Nephron (organoid): ENCODE measurements at regions not wholly inside any gene's neighbourhood (a gene's known extent, or its start where the extent isn't known, plus 50 kb on each side); places are given as distances from the start of the nearest gene placed in this dataset.
"Not testable (repeated sequence)": the region's sequence is repeated elsewhere in the genome, so short reads cannot be mapped to it uniquely, and the experiment has no call there.

Experiments
- H3K27ac Mint-ChIP-seq, 3 experiments: 2 replicates each; pipeline ENCODE4 v1.8.0; 2020; ENCODE audit warnings: mixed read lengths in 3 of 3, mild to moderate bottlenecking in 2 of 3, moderate library complexity in 1 of 3
- H3K27me3 Mint-ChIP-seq: 2 replicates; pipeline ENCODE4 v1.8.0; 2021; ENCODE audit warnings: low read depth, mild to moderate bottlenecking, moderate library complexity, mixed read lengths
- H3K36me3 Mint-ChIP-seq: 2 replicates; pipeline ENCODE4 v1.8.0; 2020; ENCODE audit warnings: low read depth, mixed read lengths
- H3K4me1 Mint-ChIP-seq: 2 replicates; pipeline ENCODE4 v1.8.0; 2020; ENCODE audit warnings: mixed read lengths
- H3K4me3 Mint-ChIP-seq, 3 experiments: 2 replicates each; pipeline ENCODE4 v1.8.0; 2020; ENCODE audit warnings: mild to moderate bottlenecking in 3 of 3, mixed read lengths in 3 of 3, moderate library complexity in 2 of 3
- H3K9me3 Mint-ChIP-seq: 2 replicates; pipeline ENCODE4 v1.8.0; 2020; ENCODE audit warnings: mixed read lengths
- TF ChIP-seq, protein P1 (sequence below), 3 experiments: fragments of 200-600 bp; sonication (generic); IDR thresholded peaks; one replicate each; pipeline ENCODE4 v1.5.0; 2021; ENCODE audit warnings: antibody characterized with exemption in 3 of 3; ENCODE audit not compliant: unreplicated experiment in 3 of 3

- H3K36me3 Mint-ChIP-seq: no peaks in the 10 kb centered on the region
- H3K27ac Mint-ChIP-seq: peak overlapping the region; percentile 20 to 67 (median 38)
- peaks cover 45% of the 10 kb centered on the region for H3K4me1 Mint-ChIP-seq
- no peaks in the 10 kb centered on the region for H3K9me3 Mint-ChIP-seq
- TF ChIP-seq, protein P1, sequence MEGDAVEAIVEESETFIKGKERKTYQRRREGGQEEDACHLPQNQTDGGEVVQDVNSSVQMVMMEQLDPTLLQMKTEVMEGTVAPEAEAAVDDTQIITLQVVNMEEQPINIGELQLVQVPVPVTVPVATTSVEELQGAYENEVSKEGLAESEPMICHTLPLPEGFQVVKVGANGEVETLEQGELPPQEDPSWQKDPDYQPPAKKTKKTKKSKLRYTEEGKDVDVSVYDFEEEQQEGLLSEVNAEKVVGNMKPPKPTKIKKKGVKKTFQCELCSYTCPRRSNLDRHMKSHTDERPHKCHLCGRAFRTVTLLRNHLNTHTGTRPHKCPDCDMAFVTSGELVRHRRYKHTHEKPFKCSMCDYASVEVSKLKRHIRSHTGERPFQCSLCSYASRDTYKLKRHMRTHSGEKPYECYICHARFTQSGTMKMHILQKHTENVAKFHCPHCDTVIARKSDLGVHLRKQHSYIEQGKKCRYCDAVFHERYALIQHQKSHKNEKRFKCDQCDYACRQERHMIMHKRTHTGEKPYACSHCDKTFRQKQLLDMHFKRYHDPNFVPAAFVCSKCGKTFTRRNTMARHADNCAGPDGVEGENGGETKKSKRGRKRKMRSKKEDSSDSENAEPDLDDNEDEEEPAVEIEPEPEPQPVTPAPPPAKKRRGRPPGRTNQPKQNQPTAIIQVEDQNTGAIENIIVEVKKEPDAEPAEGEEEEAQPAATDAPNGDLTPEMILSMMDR (IDR thresholded peaks at IDR 0.05; ENCODE audit: unreplicated experiment in 3 of 3): no peak
- H3K4me3 Mint-ChIP-seq: no peak overlapping the region
- no peaks in the 10 kb centered on the region for H3K27me3 Mint-ChIP-seq
Observed at GRCh38 chr13:50468849-50469669, 374.4 kb downstream of the DLEU7 start.

DNA sequence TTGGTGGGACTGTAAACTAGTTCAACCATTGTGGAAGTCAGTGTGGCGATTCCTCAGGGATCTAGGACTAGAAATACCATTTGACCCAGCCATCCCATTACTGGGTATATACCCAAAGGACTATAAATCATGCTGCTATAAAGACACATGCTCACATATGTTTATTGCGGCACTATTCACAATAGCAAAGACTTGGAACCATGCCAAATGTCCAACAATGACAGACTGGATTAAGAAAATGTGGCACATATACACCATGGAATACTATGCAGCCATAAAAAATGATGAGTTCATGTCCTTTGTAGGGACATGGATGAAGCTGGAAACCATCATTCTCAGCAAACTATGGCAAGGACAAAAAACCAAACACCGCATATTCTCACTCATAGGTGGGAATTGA is 370.4 kb downstream of the DLEU7 start:
- H3K27ac Mint-ChIP-seq, H3K27me3 Mint-ChIP-seq, H3K9me3 Mint-ChIP-seq, H3K4me3 Mint-ChIP-seq, H3K36me3 Mint-ChIP-seq: not testable (repeated sequence)
- peaks cover 35% of the 10 kb centered on the region for H3K4me1 Mint-ChIP-seq

DNA sequence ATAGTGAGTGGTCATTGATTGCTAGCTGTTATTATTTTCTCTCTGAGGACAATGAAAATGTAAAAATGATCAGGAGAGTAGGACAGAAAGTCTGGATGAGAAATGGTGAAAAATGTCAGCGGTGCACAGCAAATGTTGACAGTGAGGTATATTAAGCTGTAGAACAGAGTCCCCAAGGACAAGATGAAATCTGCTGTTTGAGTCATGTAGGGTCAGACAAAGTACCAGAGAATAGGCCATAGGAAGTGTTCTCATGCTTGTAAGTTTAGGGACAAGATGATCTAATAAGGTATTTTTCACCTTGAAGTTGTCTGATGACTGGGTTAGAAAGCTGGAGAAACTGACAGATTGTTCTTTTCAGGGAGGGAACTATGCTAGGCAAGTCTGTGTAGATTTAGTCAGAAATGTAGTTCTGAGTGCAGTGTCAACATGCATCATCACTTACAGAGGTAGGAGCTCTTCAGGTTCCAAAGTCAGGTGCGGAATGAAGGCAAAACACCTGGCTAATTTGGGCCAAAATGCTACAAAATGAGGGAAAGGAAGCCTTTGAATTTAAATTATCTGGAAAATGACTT is 369.3 kb downstream of the DLEU7 start:
- H3K9me3 Mint-ChIP-seq: no peaks in the 10 kb centered on the region
- H3K27me3 Mint-ChIP-seq: no peaks in the 10 kb centered on the region
- peak overlapping the region; percentile 4 to 56 (median 18) for H3K27ac Mint-ChIP-seq
- no peaks in the 10 kb centered on the region for H3K36me3 Mint-ChIP-seq
- TF ChIP-seq, protein P1 (IDR thresholded peaks at IDR 0.05; ENCODE audit: unreplicated experiment in 3 of 3): no peak
- H3K4me1 Mint-ChIP-seq: peaks cover 27% of the 10 kb centered on the region
- H3K4me3 Mint-ChIP-seq: no peak overlapping the region

DNA sequence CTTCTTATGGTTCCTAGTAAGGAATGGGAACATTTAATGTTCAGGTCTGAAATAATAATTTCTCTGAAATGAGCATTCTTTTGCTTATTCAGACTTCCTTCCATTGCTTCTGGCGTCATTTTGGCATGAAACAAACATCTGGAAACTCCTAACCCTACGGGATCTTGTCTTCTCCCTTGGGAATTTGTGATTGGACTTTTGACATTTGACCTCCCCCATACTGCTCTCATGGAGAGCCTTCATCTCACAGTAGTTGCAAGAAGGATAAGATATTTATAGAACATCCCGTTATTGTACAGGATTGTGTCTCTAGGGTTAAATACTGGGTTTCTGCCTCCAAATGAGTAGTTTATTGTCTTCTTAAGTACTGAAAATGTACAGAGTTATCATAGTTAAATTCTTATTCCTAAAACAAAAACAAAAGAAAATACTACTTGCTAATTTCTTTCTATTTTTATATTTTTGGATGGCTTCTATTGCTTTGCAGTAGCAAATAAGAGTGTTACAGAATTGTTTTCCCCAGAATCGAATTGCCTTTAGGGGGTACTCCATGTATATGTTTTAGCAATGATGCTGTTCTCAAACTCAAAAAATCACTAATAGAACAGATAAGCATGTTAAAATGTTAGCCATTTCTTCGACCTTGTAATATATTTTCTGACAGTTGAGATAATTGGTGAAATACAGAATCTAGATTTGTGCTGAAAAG is 366.8 kb downstream of the DLEU7 start:
- Mint-ChIP-seq H3K9me3 (no peaks in the 10 kb centered on the region), H3K36me3 (no peaks in the 10 kb centered on the region), H3K27ac (peak overlapping the region; percentile 43 to 90 (median 55)), H3K4me3 (no peak overlapping the region), H3K4me1 (peaks cover 23% of the 10 kb centered on the region), H3K27me3 (no peaks in the 10 kb centered on the region)
- TF ChIP-seq, protein P1 (IDR thresholded peaks at IDR 0.05; ENCODE audit: unreplicated experiment in 3 of 3): no peak

- no peak overlapping the region for H3K4me3 Mint-ChIP-seq
- H3K9me3 Mint-ChIP-seq: no peaks in the 10 kb centered on the region
- H3K4me1 Mint-ChIP-seq: peaks cover 34% of the 10 kb centered on the region
- H3K27me3 Mint-ChIP-seq: no peaks in the 10 kb centered on the region
- TF ChIP-seq, protein P1 (IDR thresholded peaks at IDR 0.05; ENCODE audit: unreplicated experiment in 3 of 3): no peak
- no peaks in the 10 kb centered on the region for H3K36me3 Mint-ChIP-seq
- H3K27ac Mint-ChIP-seq: peak overlapping the region in 1 of 3 experiments; percentile 16
Observed at GRCh38 chr13:50481936-50482335, 361.6 kb downstream of the DLEU7 start.

DNA sequence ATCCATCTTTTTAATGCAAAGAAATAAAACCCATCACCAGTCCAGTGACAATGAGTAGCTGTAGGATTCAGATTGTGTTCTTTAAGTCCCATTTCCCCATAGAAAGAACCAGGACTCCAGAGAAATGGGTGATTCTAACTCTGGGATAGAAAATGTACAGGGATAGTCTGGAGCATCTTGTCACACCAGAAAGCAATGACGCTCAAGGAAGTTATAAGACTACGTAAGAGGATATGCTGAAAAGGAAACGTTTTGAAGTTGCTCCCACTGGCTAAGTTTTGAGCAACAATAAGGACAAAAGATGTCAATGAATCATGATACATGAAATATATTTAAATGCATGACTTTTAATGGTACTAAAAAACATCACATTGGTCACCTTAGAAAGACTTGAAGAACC is 360.1 kb downstream of the DLEU7 start:
- H3K4me1 Mint-ChIP-seq: peaks cover 28% of the 10 kb centered on the region
- TF ChIP-seq, protein P1 (IDR thresholded peaks at IDR 0.05; ENCODE audit: unreplicated experiment in 3 of 3): no peak
- no peaks in the 10 kb centered on the region for H3K9me3 Mint-ChIP-seq
- peak overlapping the region in 1 of 3 experiments; percentile 45 for H3K27ac Mint-ChIP-seq
- no peaks in the 10 kb centered on the region for H3K36me3 Mint-ChIP-seq
- no peak overlapping the region for H3K4me3 Mint-ChIP-seq
- no peaks in the 10 kb centered on the region for H3K27me3 Mint-ChIP-seq
